ENCODE measurements at regions not wholly inside any gene's neighbourhood (a gene's known extent, or its start where the extent isn't known, plus 50 kb on each side); places are given as distances from the start of the nearest gene placed in this dataset.

DNA sequence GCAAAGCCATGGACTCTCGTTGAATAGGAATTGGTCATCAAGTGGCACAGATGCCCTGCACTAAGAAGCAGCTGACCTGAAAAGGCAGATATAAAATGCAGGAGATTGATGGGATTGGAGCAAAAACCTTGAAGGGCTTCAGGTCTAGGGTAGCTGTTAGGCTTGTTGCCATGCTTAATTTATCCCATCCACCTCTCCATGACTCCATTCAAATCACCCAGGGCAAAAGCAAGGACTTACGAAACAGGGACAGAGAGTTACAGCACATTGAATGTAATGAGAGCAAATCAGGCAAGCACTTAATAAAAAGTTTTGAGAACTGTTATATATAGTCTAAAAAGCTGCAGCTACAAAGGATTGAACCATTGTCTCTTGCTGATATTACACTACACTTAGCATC lies 298.2 kb upstream of the ESRRG start:
- TF ChIP-seq, protein P1, sequence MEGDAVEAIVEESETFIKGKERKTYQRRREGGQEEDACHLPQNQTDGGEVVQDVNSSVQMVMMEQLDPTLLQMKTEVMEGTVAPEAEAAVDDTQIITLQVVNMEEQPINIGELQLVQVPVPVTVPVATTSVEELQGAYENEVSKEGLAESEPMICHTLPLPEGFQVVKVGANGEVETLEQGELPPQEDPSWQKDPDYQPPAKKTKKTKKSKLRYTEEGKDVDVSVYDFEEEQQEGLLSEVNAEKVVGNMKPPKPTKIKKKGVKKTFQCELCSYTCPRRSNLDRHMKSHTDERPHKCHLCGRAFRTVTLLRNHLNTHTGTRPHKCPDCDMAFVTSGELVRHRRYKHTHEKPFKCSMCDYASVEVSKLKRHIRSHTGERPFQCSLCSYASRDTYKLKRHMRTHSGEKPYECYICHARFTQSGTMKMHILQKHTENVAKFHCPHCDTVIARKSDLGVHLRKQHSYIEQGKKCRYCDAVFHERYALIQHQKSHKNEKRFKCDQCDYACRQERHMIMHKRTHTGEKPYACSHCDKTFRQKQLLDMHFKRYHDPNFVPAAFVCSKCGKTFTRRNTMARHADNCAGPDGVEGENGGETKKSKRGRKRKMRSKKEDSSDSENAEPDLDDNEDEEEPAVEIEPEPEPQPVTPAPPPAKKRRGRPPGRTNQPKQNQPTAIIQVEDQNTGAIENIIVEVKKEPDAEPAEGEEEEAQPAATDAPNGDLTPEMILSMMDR (IDR thresholded peaks at IDR 0.05), result no peak
- no peak for TF ChIP-seq POLR2A (IDR thresholded peaks at IDR 0.05)
